WTC11 (cell line): ENCODE measurements at regions not wholly inside any gene's neighbourhood (a gene's known extent, or its start where the extent isn't known, plus 50 kb on each side); places are given as distances from the start of the nearest gene placed in this dataset.

Source experiments
- NR1H2 ChIP-seq: sonication (generic); formaldehyde crosslinking; IDR thresholded peaks from 2 replicates; pipeline ENCODE4 v1.9.0; 2021; ENCODE audit warnings: mild to moderate bottlenecking, moderate library complexity, missing genetic modification reagents
- SMAD4 ChIP-seq: sonication (generic); formaldehyde crosslinking; IDR thresholded peaks from 2 replicates; pipeline ENCODE4 v1.8.0; 2022; ENCODE audit warnings: mild to moderate bottlenecking, missing genetic modification reagents

- no peak for TF ChIP-seq SMAD4
- no peak for TF ChIP-seq NR1H2
These were observed 302.9 kb upstream of the EPHA5 start for GRCh38 chr4:65973186-65973585.
